Natural killer cell (primary cell): ENCODE measurements at regions not wholly inside any gene's neighbourhood (a gene's known extent, or its start where the extent isn't known, plus 50 kb on each side); places are given as distances from the start of the nearest gene placed in this dataset.

Experiments used
- ATAC-seq, 3 donors: fragments of 150-1000 bp in 2 of 3; fragments of 200-7000 bp in 1 of 3; cut with Tn5 transposase; 1 replicate in 1 of 3; 2 replicates in 2 of 3; pipeline ENCODE4 v1.10.0; 2021; ENCODE audit warnings: mild to moderate bottlenecking in 2 of 3, moderate library complexity in 2 of 3
- DNase-seq, 2 donors: peaks; one replicate each; pipeline versions ENCODE4 v3.0.0 to v3.0.0-alpha.2; 2013 to 2021; ENCODE audit warnings: mixed read lengths in 1 of 2
- H3K27ac ChIP-seq: one replicate; pipeline ENCODE4 v1.5.1; 2013; ENCODE audit warnings: mild to moderate bottlenecking, low read length
- H3K27me3 ChIP-seq: one replicate; pipeline ENCODE4 v1.6.1; 2013; ENCODE audit warnings: low read length; ENCODE audit not compliant: control insufficient read depth, insufficient read depth
- H3K36me3 ChIP-seq: one replicate; pipeline ENCODE4 v1.6.1; 2013; ENCODE audit warnings: low read length; ENCODE audit not compliant: control insufficient read depth, insufficient read depth
- H3K4me1 ChIP-seq: one replicate; pipeline ENCODE4 v1.6.1; 2013; ENCODE audit warnings: low read length; ENCODE audit not compliant: control insufficient read depth, insufficient read depth
- H3K4me3 ChIP-seq: one replicate; pipeline ENCODE4 v1.5.1; 2013; ENCODE audit warnings: low read length
- H3K9me3 ChIP-seq: one replicate; pipeline ENCODE4 v1.6.1; 2013; ENCODE audit warnings: low read length; ENCODE audit not compliant: control insufficient read depth, insufficient read depth
- H3K27ac Mint-ChIP-seq, 2 donors: one replicate each; pipeline ENCODE4 v1.8.0; 2022; ENCODE audit warnings: mild to moderate bottlenecking in 2 of 2, mixed read lengths in 2 of 2, moderate library complexity in 1 of 2
- H3K27me3 Mint-ChIP-seq, 2 donors: one replicate each; pipeline ENCODE4 v1.8.0; 2022; ENCODE audit warnings: low read depth in 2 of 2, mixed read lengths in 2 of 2
- H3K36me3 Mint-ChIP-seq: one replicate; pipeline ENCODE4 v1.8.0; 2022; ENCODE audit warnings: mixed read lengths
- H3K4me1 Mint-ChIP-seq, 2 donors: one replicate each; pipeline ENCODE4 v1.8.0; 2022; ENCODE audit warnings: mixed read lengths in 2 of 2
- H3K4me3 Mint-ChIP-seq: one replicate; pipeline ENCODE4 v1.8.0; 2022; ENCODE audit warnings: mild to moderate bottlenecking, moderate library complexity, mixed read lengths
- H3K9me3 Mint-ChIP-seq, 2 donors: one replicate each; pipeline ENCODE4 v1.8.0; 2022; ENCODE audit warnings: mixed read lengths in 2 of 2
- WGBS: methylation state at CpG from one replicate; pipeline ENCODE4 v1.1.7; 2013; ENCODE audit warnings: missing lambda C conversion rate; ENCODE audit not compliant: insufficient coverage; 5-methylcytosine and 5-hydroxymethylcytosine counted together
- intact Hi-C: fragments of 100-400 bp; cut with micrococcal nuclease; formaldehyde crosslinking; loops from one replicate; pipeline ENCODE4 v1.14.2; 2022
- TF ChIP-seq, protein P1 (sequence below): fragments of 200-600 bp; IDR thresholded peaks from one replicate; pipeline ENCODE4 v1.8.0; 2022; ENCODE audit warnings: antibody characterized with exemption

DNA sequence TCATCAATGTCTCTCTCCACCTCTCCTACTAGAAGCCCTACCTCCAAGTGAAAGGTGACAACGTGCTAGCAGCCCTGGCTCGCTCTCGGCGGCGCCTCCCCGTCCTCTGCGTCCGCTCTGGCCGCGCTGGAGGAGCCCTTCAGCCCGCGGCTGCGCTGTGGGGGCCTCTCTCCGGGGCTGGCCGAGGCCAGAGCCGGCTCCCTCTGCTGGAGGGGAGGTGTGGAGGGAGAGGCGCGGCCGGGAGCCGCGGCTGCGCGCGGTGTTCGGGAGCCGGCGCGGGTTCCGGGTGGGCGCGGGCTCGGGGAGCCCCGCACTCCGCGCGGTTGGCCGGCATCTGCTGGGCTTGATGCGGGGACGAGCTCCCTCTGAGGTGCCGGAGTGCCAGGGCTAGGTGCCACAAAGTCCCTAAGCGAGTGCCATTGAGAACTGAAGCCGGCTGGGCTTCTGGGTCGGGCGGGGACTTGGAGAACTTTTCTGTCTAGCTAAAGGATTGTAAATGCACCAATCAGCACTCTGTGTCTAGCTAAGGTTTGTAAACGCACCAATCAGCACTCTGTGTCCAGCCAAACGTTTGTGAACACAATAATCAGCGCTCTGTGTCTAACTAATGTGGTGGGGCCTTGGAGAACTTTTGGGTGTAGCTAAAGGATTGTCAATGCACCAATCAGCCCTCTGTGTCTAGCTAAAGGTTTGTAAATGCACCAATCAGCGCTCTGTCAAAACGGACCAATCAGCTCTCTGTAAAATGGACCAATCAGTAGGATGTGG lies 84.8 kb upstream of the ARRDC4 start:
- H3K4me1 ChIP-seq = no peaks in the 10 kb centered on the region
- Mint-ChIP-seq H3K36me3 (no peaks in the 10 kb centered on the region), H3K4me3 (peak overlapping the region; percentile 67), H3K27ac (no peak overlapping the region), H3K4me1 (peaks cover 0 to 5% of the 10 kb centered on the region in 2 donors), H3K9me3 (no peaks in the 10 kb centered on the region), H3K27me3 (peaks cover 2 to 34% of the 10 kb centered on the region in 2 donors)
- no peak overlapping the region for H3K4me3 ChIP-seq
- H3K27me3 ChIP-seq = no peaks in the 10 kb centered on the region
- TF ChIP-seq, protein P1, sequence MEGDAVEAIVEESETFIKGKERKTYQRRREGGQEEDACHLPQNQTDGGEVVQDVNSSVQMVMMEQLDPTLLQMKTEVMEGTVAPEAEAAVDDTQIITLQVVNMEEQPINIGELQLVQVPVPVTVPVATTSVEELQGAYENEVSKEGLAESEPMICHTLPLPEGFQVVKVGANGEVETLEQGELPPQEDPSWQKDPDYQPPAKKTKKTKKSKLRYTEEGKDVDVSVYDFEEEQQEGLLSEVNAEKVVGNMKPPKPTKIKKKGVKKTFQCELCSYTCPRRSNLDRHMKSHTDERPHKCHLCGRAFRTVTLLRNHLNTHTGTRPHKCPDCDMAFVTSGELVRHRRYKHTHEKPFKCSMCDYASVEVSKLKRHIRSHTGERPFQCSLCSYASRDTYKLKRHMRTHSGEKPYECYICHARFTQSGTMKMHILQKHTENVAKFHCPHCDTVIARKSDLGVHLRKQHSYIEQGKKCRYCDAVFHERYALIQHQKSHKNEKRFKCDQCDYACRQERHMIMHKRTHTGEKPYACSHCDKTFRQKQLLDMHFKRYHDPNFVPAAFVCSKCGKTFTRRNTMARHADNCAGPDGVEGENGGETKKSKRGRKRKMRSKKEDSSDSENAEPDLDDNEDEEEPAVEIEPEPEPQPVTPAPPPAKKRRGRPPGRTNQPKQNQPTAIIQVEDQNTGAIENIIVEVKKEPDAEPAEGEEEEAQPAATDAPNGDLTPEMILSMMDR = no peak
- no peaks in the 10 kb centered on the region for H3K36me3 ChIP-seq
- intact Hi-C loops = no loop called here
- H3K9me3 ChIP-seq = no peaks in the 10 kb centered on the region
- no peak for DNase-seq
- 69% methylated on average over 49 of the region's 49 CpGs for WGBS
- ATAC-seq = peak in 1 of 3 donors; percentile 59
- no peak overlapping the region for H3K27ac ChIP-seq

DNA sequence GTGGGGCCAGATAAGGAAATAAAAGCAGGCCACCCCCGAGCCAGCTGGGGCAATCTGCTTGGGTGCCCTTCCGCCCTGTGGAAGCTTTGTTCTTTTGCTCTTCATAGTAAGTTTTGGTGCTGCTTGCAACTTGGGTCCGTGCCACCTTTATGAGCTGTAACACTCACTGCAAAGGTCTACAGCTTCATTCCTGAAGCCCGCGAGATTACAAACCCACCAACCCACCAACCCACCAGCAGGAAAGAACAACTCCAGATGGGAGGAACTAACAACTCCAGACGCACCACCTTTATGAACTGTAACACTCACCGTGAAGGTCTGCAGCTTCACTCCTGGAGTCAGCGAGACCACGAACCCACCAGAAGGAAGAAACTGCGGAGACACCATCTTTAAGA lies 84.2 kb upstream of the ARRDC4 start:
- 64% methylated on average over 10 of the region's 10 CpGs for WGBS
- peaks cover 3 to 34% of the 10 kb centered on the region in 2 donors for H3K27me3 Mint-ChIP-seq
- intact Hi-C loops = no loop called here
- Histone ChIP-seq H3K27me3 (no peaks in the 10 kb centered on the region), H3K4me3 (no peak overlapping the region), H3K36me3 (no peaks in the 10 kb centered on the region), H3K9me3 (no peaks in the 10 kb centered on the region), H3K27ac (no peak overlapping the region), H3K4me1 (no peaks in the 10 kb centered on the region)
- ATAC-seq (no peak), DNase-seq (no peak)
- H3K4me3 Mint-ChIP-seq = no peak overlapping the region
- no peaks in the 10 kb centered on the region for H3K9me3 Mint-ChIP-seq
- no peak overlapping the region for H3K27ac Mint-ChIP-seq
- no peaks in the 10 kb centered on the region for H3K36me3 Mint-ChIP-seq
- TF ChIP-seq, protein P1 = no peak
- H3K4me1 Mint-ChIP-seq = peaks cover 0 to 5% of the 10 kb centered on the region in 2 donors

DNA sequence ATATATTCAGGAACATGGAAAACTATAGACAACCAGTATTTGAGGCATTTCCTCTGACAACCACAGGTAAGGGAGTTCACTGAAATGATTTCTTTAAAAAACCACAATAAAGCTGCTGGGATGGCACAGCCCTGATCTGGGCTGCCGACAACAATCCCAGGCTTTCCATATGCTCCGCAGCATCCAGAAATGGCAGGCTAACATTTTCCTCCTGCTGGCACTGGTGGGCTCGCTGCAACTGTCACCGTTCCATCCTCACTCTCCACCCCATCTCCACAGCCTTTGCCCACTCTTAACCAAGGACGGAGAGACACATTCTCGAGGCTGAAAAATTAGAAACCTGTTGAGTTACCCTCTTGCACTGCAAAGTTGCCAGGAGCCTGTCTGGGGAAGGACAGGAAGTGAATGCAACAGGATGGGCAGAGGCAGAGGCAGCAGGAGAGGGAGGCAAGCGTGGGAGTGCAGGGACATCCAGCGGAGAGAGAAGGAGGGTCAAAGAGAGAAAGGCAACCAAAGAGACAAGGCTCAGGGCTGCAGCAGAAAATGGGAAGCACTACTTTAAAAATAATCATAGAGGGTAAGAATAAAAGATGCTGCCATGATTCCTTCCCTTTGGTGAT lies 79.0 kb upstream of the ARRDC4 start:
- intact Hi-C loops = no loop called here
- Histone ChIP-seq H3K27ac (no peak overlapping the region), H3K4me3 (no peak overlapping the region), H3K36me3 (no peaks in the 10 kb centered on the region), H3K9me3 (no peaks in the 10 kb centered on the region), H3K4me1 (no peaks in the 10 kb centered on the region), H3K27me3 (no peaks in the 10 kb centered on the region)
- TF ChIP-seq, protein P1 = no peak
- H3K27me3 Mint-ChIP-seq = peaks cover 23 to 45% of the 10 kb centered on the region in 2 donors
- H3K4me1 Mint-ChIP-seq = no peaks in the 10 kb centered on the region
- H3K36me3 Mint-ChIP-seq = no peaks in the 10 kb centered on the region
- no peak overlapping the region for H3K27ac Mint-ChIP-seq
- DNase-seq (no peak), ATAC-seq (no peak)
- H3K9me3 Mint-ChIP-seq = no peaks in the 10 kb centered on the region
- no peak overlapping the region for H3K4me3 Mint-ChIP-seq
- 78% methylated on average over 8 of the region's 8 CpGs for WGBS
